Left renal cortex interstitium (tissue), 4 donors: ENCODE measurements at regions not wholly inside any gene's neighbourhood (a gene's known extent, or its start where the extent isn't known, plus 50 kb on each side); places are given as distances from the start of the nearest gene placed in this dataset.
"Not testable (repeated sequence)": the region's sequence is repeated elsewhere in the genome, so short reads cannot be mapped to it uniquely, and the experiment has no call there.

Experiments
- DNase-seq, 4 donors: peaks; one replicate each; pipeline ENCODE4 v3.0.0-alpha.2; 2013; ENCODE audit warnings: low read depth in 4 of 4, low spot score in 2 of 4, missing footprints in 1 of 4

GRCh38 chr5:53403291-53403690 lies 77.1 kb upstream of the FST start:
- no peak for DNase-seq

- DNase-seq, result no peak
These were observed 76.7 kb upstream of the FST start for GRCh38 chr5:53403758-53404157.

- no peak for DNase-seq
These were observed 75.0 kb upstream of the FST start for GRCh38 chr5:53405396-53405795.

- no peak for DNase-seq
These were observed 73.7 kb upstream of the FST start for GRCh38 chr5:53406630-53407316.

- no peak for DNase-seq
These were observed 73.1 kb upstream of the FST start for GRCh38 chr5:53407373-53407772.

GRCh38 chr5:53411388-53411787 lies 69.0 kb upstream of the FST start:
- DNase-seq, result no peak

- not testable (repeated sequence) for DNase-seq
These were observed 67.9 kb upstream of the FST start for GRCh38 chr5:53412499-53412898.

- no peak for DNase-seq
These were observed 64.2 kb upstream of the FST start for GRCh38 chr5:53416144-53416738.

GRCh38 chr5:53418409-53418808 lies 62.0 kb upstream of the FST start:
- DNase-seq, result no peak

- no peak for DNase-seq
These were observed 61.4 kb upstream of the FST start for GRCh38 chr5:53418826-53419658.

GRCh38 chr5:53422539-53422938 lies 57.9 kb upstream of the FST start:
- no peak for DNase-seq

GRCh38 chr5:53423724-53424123 lies 56.7 kb upstream of the FST start:
- no peak for DNase-seq

GRCh38 chr5:53424686-53425615 lies 55.5 kb upstream of the FST start:
- DNase-seq, result no peak

- DNase-seq, result peak in 1 of 4 donors; percentile 20
These were observed 54.5 kb upstream of the FST start for GRCh38 chr5:53425687-53426511.

- DNase-seq, result no peak
These were observed 54.0 kb upstream of the FST start for GRCh38 chr5:53426512-53426830.

- DNase-seq, result no peak
These were observed 53.6 kb upstream of the FST start for GRCh38 chr5:53426878-53427277.

- no peak for DNase-seq
These were observed 52.5 kb upstream of the FST start for GRCh38 chr5:53427965-53428364.

GRCh38 chr5:53429706-53430105 lies 50.7 kb upstream of the FST start:
- DNase-seq, result no peak

GRCh38 chr5:53430618-53431252 lies 49.7 kb upstream of the FST start:
- DNase-seq, result no peak
